Osteocyte (in vitro differentiated cells): ENCODE measurements at regions not wholly inside any gene's neighbourhood (a gene's known extent, or its start where the extent isn't known, plus 50 kb on each side); places are given as distances from the start of the nearest gene placed in this dataset.

Experiments
- DNase-seq: peaks from one replicate; pipeline ENCODE4 v3.0.0; 2021; ENCODE audit warnings: mixed read lengths; ENCODE audit not compliant: unreplicated experiment; ENCODE audit errors: extremely low spot score
- H3K27ac Mint-ChIP-seq: one replicate; pipeline ENCODE4 v1.8.0; 2021; ENCODE audit warnings: mild to moderate bottlenecking, mixed read lengths; ENCODE audit not compliant: unreplicated experiment
- H3K27me3 Mint-ChIP-seq: one replicate; pipeline ENCODE4 v1.8.0; 2021; ENCODE audit warnings: mixed read lengths; ENCODE audit not compliant: unreplicated experiment
- H3K36me3 Mint-ChIP-seq: one replicate; pipeline ENCODE4 v1.8.0; 2021; ENCODE audit warnings: mixed read lengths; ENCODE audit not compliant: unreplicated experiment
- H3K4me1 Mint-ChIP-seq: one replicate; pipeline ENCODE4 v1.8.0; 2021; ENCODE audit warnings: mixed read lengths; ENCODE audit not compliant: unreplicated experiment
- H3K4me3 Mint-ChIP-seq: one replicate; pipeline ENCODE4 v1.8.0; 2021; ENCODE audit warnings: mild to moderate bottlenecking, moderate library complexity, mixed read lengths; ENCODE audit not compliant: unreplicated experiment
- H3K9me3 Mint-ChIP-seq: one replicate; pipeline ENCODE4 v1.8.0; 2021; ENCODE audit warnings: mixed read lengths; ENCODE audit not compliant: unreplicated experiment
- CTCF ChIP-seq: fragments of 200-600 bp; sonication (generic); IDR thresholded peaks from 2 replicates; pipeline ENCODE4 v1.5.0; 2021; ENCODE audit warnings: antibody characterized with exemption, mild to moderate bottlenecking, moderate library complexity

GRCh38 chr6:21845018-21845417 is 251.5 kb downstream of the SOX4 start:
- H3K36me3 Mint-ChIP-seq, result peaks cover 2% of the 10 kb centered on the region
- H3K9me3 Mint-ChIP-seq, result peaks cover 4% of the 10 kb centered on the region
- peaks cover 12% of the 10 kb centered on the region for H3K4me1 Mint-ChIP-seq
- no peak for DNase-seq
- H3K27me3 Mint-ChIP-seq, result peaks cover 2% of the 10 kb centered on the region
- H3K4me3 Mint-ChIP-seq, result no peak overlapping the region
- no peak overlapping the region for H3K27ac Mint-ChIP-seq
- TF ChIP-seq CTCF, result no peak

- Mint-ChIP-seq H3K36me3 (peaks cover 2% of the 10 kb centered on the region), H3K27me3 (peaks cover 2% of the 10 kb centered on the region), H3K9me3 (peaks cover 4% of the 10 kb centered on the region), H3K4me1 (peaks cover 8% of the 10 kb centered on the region), H3K4me3 (no peak overlapping the region), H3K27ac (no peak overlapping the region)
- no peak for DNase-seq
- no peak for TF ChIP-seq CTCF
Observed at GRCh38 chr6:21845439-21846140, 252.0 kb downstream of the SOX4 start.

- peaks cover 2% of the 10 kb centered on the region for H3K36me3 Mint-ChIP-seq
- H3K27ac Mint-ChIP-seq, result no peak overlapping the region
- peaks cover 5% of the 10 kb centered on the region for H3K4me1 Mint-ChIP-seq
- H3K4me3 Mint-ChIP-seq, result no peak overlapping the region
- no peak for TF ChIP-seq CTCF
- H3K9me3 Mint-ChIP-seq, result peaks cover 4% of the 10 kb centered on the region
- peaks cover 2% of the 10 kb centered on the region for H3K27me3 Mint-ChIP-seq
- DNase-seq, result no peak
Observed at GRCh38 chr6:21846541-21847451, 253.2 kb downstream of the SOX4 start.

- no peak overlapping the region for H3K27ac Mint-ChIP-seq
- peaks cover 2% of the 10 kb centered on the region for H3K36me3 Mint-ChIP-seq
- H3K27me3 Mint-ChIP-seq, result peaks cover 2% of the 10 kb centered on the region
- peaks cover 4% of the 10 kb centered on the region for H3K9me3 Mint-ChIP-seq
- no peak for DNase-seq
- H3K4me1 Mint-ChIP-seq, result peaks cover 5% of the 10 kb centered on the region
- no peak overlapping the region for H3K4me3 Mint-ChIP-seq
- TF ChIP-seq CTCF, result no peak
Observed at GRCh38 chr6:21847711-21848480, 254.3 kb downstream of the SOX4 start.
